Stimulated activated CD4-positive, alpha-beta T cell treated with anti-CD3 and anti-CD28 coated beads, Interleukin-2, amount 100 ng/mL, for 48 hours (primary cell): ENCODE measurements at regions not wholly inside any gene's neighbourhood (a gene's known extent, or its start where the extent isn't known, plus 50 kb on each side); places are given as distances from the start of the nearest gene placed in this dataset.
"Not testable (repeated sequence)": the region's sequence is repeated elsewhere in the genome, so short reads cannot be mapped to it uniquely, and the experiment has no call there.

ENCODE experiments used
- DNase-seq, 2 donors: peaks; one replicate each; pipeline ENCODE4 v3.0.0-alpha.2; 2020

DNA sequence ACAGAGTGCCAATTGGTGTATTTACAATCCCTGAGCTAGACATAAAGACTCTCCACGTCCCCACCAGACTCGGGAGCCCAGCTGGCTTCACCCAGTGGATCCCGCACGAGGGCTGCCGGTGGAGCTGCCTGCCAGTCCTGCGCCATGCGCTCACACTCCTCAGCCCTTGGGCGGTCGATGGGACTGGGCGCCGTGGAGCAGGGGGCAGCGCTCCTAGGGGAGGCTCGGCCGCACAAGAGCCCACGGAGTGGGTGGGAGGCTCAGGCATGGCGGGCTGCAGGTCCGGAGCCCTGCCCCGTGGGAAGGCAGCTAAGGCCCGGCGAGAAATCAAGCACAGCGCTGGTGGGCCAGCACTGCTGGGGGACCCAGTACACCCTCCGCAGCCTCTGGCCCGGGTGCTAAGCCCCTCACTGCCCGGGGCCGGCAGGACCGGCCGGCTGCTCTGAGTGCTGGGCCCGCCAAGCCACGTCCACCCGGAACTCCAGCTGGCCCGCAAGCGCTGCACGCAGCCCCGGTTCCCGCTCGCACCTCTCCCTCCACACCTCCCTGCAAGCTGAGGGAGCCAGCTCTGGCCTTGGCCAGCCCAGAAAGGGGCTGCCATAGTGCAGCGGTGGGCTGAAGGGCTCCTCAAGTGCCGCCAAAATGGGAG lies 759.4 kb downstream of the BRINP3 start:
- not testable (repeated sequence) for DNase-seq

DNA sequence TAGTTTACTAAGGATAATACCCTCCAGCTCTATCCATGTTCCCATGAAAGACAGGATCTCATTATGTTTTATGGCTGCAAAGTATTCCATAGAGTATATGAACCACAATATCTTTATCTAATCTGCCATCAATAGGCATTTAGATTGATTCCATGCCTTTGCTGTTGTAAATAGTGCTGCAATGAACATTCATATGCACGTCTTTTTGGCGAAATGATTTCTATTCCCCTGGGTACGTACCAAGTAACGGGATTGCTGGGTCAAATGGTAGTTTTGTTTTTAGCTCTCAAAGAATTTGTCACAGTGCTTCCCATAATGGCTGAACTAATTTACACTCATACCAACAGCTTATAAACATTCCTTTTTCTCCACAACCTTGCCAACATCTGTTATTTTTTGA lies 750.9 kb downstream of the BRINP3 start:
- no peak for DNase-seq

DNA sequence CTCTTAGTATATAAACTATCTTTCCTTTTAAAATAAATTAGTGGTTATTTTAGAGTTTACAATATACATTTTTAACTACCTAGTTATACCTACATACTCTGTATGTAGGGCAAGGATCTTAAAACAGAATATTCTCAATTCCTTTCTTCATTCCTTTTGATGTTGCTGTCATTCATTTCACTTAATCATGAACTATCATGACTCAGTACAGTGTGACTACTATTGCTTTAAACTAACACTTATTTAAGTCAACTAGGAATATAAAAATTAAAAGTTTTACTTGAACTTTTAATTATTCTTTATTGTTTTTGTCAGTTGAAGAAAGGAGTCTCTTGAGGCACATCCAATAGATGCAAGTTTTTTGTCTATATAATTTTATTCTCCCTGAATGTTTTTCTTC lies 726.4 kb downstream of the BRINP3 start:
- DNase-seq, result no peak

DNA sequence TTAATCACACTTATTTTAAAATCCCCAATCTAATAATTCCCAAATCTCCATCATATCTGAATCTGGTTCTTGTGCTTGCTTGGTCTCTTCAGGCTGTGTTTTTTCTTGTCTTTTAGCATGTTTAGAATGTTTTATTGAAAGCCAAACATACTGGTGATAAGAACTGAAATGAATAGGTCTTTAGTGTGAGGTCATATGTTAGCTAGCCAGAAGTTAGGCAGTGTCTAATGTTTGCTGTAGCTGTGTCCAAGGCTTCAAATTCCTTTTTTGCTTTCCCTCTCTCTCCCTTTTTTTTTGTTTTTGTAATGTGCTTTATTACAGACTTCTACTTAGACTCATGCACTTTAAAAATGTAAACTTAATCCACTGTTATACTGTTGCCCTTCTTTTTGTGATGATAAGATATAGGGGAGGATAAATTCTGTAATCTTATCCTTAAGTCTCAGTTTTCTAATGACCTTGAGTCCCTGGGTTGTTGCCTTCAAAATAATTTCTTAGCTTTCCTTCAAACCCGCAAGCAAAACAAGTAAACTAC lies 725.1 kb downstream of the BRINP3 start:
- DNase-seq, result no peak

- DNase-seq, result not testable (repeated sequence)
Measured at GRCh38 chr1:189755100-189755499, 722.6 kb downstream of the BRINP3 start.

DNA sequence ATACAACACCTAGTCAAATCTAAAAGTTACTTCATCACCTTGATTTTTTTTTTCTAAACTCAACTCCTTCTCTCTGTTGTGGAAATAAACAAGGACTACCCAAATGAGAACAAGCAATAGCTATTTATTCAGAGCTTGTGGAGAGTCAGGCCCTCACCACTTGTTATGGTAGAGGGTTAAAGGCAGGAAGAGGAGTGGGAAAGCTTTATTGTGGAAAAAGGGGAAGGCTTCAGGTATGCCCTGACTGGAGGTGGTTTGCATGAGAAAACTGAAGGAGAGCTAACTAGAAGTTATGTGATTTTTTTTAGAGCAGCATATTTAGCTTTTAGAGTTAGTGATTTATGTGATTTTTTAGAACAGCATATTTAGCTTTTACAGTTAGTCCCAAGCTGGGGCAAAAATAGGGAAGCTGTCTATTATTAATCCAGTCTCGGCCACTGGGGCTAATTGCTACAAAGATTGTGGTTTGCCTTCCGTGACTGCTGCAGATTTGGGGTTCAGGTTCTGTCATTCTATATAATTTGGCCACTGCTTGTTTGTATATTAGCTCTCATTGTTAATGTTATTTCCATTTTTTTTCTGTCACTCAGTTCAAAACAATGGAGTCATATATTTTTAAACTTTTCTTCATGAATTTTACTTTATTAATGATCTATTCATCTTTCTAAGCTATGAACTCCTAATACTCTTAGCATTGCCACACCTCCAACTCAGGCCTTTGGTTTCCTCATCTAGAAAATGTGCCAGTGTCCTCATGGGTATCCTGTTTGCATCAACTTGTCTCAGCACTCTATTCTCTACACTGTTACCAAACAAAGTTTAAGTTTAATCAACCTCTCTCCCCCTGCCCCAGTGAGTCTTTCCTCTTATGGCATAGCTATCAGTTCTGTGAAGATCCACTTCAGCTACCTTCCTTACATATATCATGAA lies 713.0 kb downstream of the BRINP3 start:
- no peak for DNase-seq

DNA sequence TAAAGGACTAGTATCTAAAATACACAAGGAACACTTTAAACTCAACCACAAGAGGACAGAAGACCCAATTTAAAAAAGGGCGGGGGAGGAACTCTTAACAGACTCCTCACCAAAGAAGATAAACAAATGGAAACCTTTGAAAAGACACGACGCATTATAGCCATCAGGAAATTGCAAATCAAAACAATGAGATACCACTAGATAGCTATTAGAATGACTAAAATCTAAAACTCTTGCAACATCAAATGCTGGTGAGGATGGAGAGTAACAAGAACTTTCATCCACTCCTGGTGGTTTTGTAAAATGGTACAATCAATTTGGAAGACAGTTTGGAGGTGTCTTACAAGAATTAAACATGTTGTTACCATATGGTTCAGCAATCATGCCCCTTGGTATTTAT lies 708.2 kb downstream of the BRINP3 start:
- no peak for DNase-seq

- DNase-seq, result no peak
Measured at GRCh38 chr1:189774721-189775287, 702.9 kb downstream of the BRINP3 start.

- no peak for DNase-seq
Measured at GRCh38 chr1:189775343-189775742, 702.3 kb downstream of the BRINP3 start.

- no peak for DNase-seq
Measured at GRCh38 chr1:189779034-189779433, 698.6 kb downstream of the BRINP3 start.

- no peak for DNase-seq
Measured at GRCh38 chr1:189782295-189782694, 695.4 kb downstream of the BRINP3 start.

DNA sequence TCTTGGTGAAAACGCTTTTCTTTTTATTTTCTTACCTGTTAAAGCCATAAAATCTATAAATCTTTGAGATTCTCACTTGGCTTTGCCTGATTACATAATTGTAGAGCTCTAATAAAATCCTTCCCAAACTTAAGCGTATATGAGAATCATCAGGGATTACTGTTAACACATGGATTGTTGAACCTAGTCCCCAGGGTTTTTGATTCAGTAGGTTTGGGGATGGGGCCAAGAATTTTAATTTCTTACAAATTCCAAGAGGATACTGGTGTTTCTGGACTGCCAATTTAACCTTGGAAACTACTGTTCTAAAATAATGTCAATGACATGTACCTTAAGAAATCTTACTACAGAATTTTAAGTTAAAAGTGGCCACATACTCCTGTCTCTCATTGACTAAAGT lies 694.2 kb downstream of the BRINP3 start:
- DNase-seq, result no peak

GRCh38 chr1:189786761-189787160 lies 690.9 kb downstream of the BRINP3 start:
- DNase-seq, result no peak

DNA sequence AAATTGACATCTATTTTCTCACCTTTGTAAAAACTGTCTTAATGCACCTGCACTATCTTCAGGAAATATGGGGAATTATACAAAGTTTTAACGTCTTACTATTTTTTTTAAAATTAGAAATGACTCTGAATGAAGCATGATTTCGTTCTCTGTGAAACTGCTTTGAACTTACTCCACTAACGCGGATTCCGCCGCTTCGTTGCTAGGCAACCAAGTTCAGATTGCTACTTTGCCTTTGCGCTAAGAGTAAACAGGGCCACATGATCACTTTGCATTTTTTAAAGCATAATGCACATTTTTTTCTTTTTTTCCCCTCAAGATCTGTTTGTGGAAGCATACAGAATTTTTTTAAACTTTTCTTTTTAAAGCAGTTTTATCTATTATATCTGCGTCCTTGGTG lies 690.5 kb downstream of the BRINP3 start:
- DNase-seq, result no peak

GRCh38 chr1:189790335-189790734 lies 687.3 kb downstream of the BRINP3 start:
- no peak for DNase-seq

DNA sequence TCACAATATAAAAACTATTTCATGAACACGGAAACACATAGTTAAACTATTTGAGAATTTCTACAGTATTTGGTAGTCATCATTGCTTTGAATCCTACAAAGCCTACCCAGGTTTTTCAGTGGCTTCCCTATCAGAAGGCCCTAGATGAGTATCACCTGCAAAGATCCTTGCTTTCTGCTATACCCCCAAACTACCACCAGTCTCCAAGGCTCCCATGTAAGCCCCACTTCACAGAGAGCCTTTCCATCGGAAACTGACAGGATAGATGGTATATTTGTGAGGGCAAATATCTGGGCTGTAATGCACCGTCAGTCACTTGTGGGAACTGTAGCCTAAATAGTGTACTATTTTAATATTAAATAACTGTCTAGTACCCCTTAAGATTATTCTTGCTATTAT lies 674.3 kb downstream of the BRINP3 start:
- DNase-seq, result no peak

- DNase-seq, result no peak
Measured at GRCh38 chr1:189804352-189804751, 673.3 kb downstream of the BRINP3 start.

DNA sequence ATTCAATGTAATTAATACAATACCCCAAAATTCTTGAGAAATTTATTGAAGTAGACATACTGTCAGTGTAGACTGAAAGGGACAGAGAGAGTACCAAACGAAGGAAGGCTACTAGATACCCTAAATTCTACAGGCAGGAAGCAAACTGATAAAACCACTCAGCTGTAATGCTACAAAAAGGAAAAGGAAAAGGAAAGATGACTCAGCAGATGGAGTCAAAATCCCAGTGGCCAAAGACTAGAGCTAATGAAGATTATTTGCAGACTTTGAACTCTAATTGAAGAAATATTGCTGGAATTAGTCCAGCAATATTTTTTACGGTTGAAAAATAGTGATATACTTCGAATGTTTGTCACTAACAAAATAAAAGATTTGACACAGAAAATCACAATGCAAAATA lies 671.9 kb downstream of the BRINP3 start:
- no peak for DNase-seq

- DNase-seq, result not testable (repeated sequence)
Measured at GRCh38 chr1:189810639-189811038, 667.0 kb downstream of the BRINP3 start.

DNA sequence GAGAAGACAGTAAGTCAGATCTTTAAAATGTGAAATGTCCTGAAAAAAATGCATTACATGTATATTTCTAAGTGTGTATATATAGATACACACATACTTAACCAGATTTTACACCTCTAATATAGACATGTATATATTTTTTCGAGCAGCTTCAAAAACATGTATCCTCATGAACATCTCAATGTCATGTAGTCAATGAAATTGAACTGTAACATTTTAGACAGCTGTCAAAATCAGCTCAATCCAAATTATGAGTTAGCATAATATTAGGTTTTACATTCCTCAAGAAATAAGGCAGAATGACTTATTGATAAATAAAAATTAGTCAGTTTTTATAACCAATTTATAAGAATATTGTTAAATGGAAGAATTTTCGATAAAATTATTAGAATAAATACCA lies 665.7 kb downstream of the BRINP3 start:
- no peak for DNase-seq

- no peak for DNase-seq
Measured at GRCh38 chr1:189816558-189816957, 661.1 kb downstream of the BRINP3 start.

DNA sequence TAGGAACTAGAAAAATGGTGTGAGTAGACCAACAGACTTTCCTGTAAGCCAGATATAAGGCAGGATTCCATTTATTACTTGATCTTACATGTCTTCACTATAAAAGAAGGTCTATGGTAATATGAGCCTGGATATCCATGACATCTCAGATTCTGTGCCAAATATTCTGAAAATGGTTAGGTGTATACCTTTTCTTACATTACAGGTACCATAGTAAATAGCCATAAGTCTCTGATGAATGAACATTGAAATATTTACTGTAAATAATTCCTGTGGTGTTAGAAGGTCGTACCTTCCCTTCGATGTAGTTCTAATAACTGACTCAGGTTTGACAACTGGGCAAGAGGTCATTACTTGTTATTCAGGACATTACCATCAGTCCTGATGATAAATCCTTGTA lies 657.9 kb downstream of the BRINP3 start:
- no peak for DNase-seq

GRCh38 chr1:189821833-189822232 lies 655.8 kb downstream of the BRINP3 start:
- no peak for DNase-seq

- no peak for DNase-seq
Measured at GRCh38 chr1:189834813-189835212, 642.9 kb downstream of the BRINP3 start.
